ENCODE measurements at regions not wholly inside any gene's neighbourhood (a gene's known extent, or its start where the extent isn't known, plus 50 kb on each side); places are given as distances from the start of the nearest gene placed in this dataset.

GRCh38 chr4:99712099-99712498 is 54.5 kb upstream of the C4orf54 start:
- TF ChIP-seq CTCF (IDR thresholded peaks at IDR 0.05; ENCODE audit: insufficient read depth, low read length), result no peak
- no peak for TF ChIP-seq POLR2AphosphoS5 (IDR thresholded peaks at IDR 0.05; ENCODE audit: low read depth)

Data from HL-60 (cell line).